OCI-LY7 (cell line): ENCODE measurements at regions not wholly inside any gene's neighbourhood (a gene's known extent, or its start where the extent isn't known, plus 50 kb on each side); places are given as distances from the start of the nearest gene placed in this dataset.

Experiments
- EZH2phosphoT487 ChIP-seq: fragments of 200-600 bp; sonication (generic); IDR thresholded peaks from 2 replicates; pipeline ENCODE4 v1.6.1; 2018; ENCODE audit warnings: low read depth, borderline replicate concordance, mild to moderate bottlenecking, mixed run types, antibody characterized with exemption, low read length, moderate library complexity, mixed read lengths
- TF ChIP-seq, protein P1 (sequence below): fragments of 200-600 bp; sonication (generic); conservative IDR thresholded peaks from 2 replicates; pipeline ENCODE4 v1.5.1; 2014; ENCODE audit warnings: mild to moderate bottlenecking, antibody characterized with exemption, low read length, moderate library complexity, mixed read lengths

DNA sequence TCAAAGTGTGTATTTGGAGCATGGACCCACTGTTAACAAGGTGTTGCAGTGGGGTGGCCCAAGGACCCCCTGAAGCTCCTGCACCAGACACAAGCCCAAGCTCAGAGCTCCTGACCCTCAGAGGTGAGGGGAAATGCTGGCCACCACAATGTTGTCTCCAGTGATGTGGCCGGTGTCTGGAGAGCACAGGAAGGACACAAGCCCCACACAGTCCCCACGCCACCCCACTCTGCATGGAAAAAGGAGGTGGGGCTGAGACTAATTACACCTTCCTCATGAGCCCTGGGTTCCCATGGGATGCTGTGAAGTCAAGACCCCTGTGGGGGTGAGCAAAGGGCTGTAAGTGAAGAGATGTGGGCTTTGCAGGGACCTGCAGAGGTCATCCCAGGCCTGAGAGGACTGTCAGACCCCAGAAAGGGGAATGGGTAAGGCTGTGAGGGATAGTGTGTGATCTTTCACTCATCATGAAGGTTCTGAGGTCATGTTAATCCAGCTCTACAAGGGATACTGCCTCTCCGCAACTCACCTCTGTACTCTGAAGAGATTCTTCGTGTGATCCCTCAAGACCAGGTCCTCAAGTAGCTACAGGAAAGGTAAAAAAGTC, 136.3 kb upstream of the DHRS4 start:
- TF ChIP-seq, protein P1, sequence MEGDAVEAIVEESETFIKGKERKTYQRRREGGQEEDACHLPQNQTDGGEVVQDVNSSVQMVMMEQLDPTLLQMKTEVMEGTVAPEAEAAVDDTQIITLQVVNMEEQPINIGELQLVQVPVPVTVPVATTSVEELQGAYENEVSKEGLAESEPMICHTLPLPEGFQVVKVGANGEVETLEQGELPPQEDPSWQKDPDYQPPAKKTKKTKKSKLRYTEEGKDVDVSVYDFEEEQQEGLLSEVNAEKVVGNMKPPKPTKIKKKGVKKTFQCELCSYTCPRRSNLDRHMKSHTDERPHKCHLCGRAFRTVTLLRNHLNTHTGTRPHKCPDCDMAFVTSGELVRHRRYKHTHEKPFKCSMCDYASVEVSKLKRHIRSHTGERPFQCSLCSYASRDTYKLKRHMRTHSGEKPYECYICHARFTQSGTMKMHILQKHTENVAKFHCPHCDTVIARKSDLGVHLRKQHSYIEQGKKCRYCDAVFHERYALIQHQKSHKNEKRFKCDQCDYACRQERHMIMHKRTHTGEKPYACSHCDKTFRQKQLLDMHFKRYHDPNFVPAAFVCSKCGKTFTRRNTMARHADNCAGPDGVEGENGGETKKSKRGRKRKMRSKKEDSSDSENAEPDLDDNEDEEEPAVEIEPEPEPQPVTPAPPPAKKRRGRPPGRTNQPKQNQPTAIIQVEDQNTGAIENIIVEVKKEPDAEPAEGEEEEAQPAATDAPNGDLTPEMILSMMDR, result no peak
- TF ChIP-seq EZH2phosphoT487, result no peak
